ENCODE measurements at regions not wholly inside any gene's neighbourhood (a gene's known extent, or its start where the extent isn't known, plus 50 kb on each side); places are given as distances from the start of the nearest gene placed in this dataset.

GRCh38 chr4:126552321-126552720 lies 1080.4 kb upstream of the INTU start:
- DNase-seq = no peak

GRCh38 chr4:126553248-126553647 lies 1079.5 kb upstream of the INTU start:
- DNase-seq = no peak

GRCh38 chr4:126558596-126558995 lies 1074.2 kb upstream of the INTU start:
- no peak for DNase-seq

- DNase-seq = no peak
Observed at GRCh38 chr4:126559961-126560360, 1072.8 kb upstream of the INTU start.

- no peak for DNase-seq
Observed at GRCh38 chr4:126560794-126561193, 1072.0 kb upstream of the INTU start.

GRCh38 chr4:126563389-126563788 lies 1069.4 kb upstream of the INTU start:
- no peak for DNase-seq

- DNase-seq = no peak
Observed at GRCh38 chr4:126564283-126564854, 1068.4 kb upstream of the INTU start.

- no peak for DNase-seq
Observed at GRCh38 chr4:126568652-126569570, 1063.8 kb upstream of the INTU start.

GRCh38 chr4:126572264-126572663 lies 1060.5 kb upstream of the INTU start:
- no peak for DNase-seq

- DNase-seq = no peak
Observed at GRCh38 chr4:126582737-126583136, 1050.0 kb upstream of the INTU start.

- no peak for DNase-seq
Observed at GRCh38 chr4:126583509-126583908, 1049.2 kb upstream of the INTU start.

GRCh38 chr4:126591583-126591982 lies 1041.2 kb upstream of the INTU start:
- DNase-seq = no peak

GRCh38 chr4:126592088-126592487 lies 1040.7 kb upstream of the INTU start:
- DNase-seq = no peak

- DNase-seq = no peak
Observed at GRCh38 chr4:126593626-126594025, 1039.1 kb upstream of the INTU start.

GRCh38 chr4:126595643-126596042 lies 1037.1 kb upstream of the INTU start:
- DNase-seq = no peak

- no peak for DNase-seq
Observed at GRCh38 chr4:126599746-126600145, 1033.0 kb upstream of the INTU start.

- no peak for DNase-seq
Observed at GRCh38 chr4:126603210-126603609, 1029.5 kb upstream of the INTU start.

GRCh38 chr4:126603825-126604224 lies 1028.9 kb upstream of the INTU start:
- no peak for DNase-seq

GRCh38 chr4:126604268-126604867 lies 1028.4 kb upstream of the INTU start:
- peak; percentile 12 for DNase-seq

- DNase-seq = no peak
Observed at GRCh38 chr4:126610933-126611332, 1021.8 kb upstream of the INTU start.

GRCh38 chr4:126611900-126612299 lies 1020.9 kb upstream of the INTU start:
- DNase-seq = no peak

GRCh38 chr4:126614356-126614855 lies 1018.4 kb upstream of the INTU start:
- DNase-seq = no peak

GRCh38 chr4:126616795-126617194 lies 1016.0 kb upstream of the INTU start:
- DNase-seq = no peak

GRCh38 chr4:126627255-126627654 lies 1005.5 kb upstream of the INTU start:
- DNase-seq = peak; percentile 4

Measured in NCI-H1694 treated with DMSO at 0.1 percent for 48 hours (cell line).